ENCODE measurements at regions not wholly inside any gene's neighbourhood (a gene's known extent, or its start where the extent isn't known, plus 50 kb on each side); places are given as distances from the start of the nearest gene placed in this dataset.

DNA sequence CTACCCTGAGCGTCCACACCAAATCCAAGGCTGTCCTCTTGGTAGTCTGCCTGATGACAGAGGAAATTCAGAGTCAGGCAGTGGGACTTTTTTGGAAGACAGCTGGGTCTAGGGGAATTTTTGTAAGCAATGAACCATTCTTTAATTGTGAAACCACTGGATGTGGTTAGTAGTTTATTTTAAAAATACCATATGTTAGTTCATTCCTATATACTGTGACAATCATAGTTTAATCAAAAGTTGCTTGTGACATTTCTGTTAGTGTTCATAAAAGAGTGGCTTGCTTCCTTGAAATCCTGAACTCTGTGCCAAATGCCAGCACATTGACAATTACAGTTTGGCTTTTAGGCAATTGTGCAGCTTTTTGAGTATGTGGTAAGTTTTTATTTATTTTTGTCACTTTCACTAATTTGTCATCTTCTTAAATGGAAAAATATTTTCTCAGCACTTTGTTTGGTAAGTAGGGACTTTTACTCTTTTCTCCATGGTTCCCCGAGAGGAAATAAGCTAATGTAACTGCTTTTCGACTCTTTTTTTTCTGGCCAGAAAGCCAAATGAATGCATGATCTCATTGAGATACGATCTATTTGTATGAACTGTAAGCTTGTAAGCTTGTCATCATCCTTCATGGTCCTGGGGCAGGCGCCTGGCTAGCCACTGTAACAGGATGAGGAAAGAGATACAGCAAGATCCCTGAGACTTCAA is 72.6 kb upstream of the SLC4A4 start:
- peak; percentile 70 for DNase-seq (ENCODE audit: low read depth)
- Histone ChIP-seq H3K4me3 (ENCODE audit: low read depth, low read length) (no peak overlapping the region), H3K36me3 (ENCODE audit: control insufficient read depth, insufficient read depth, low read length) (no peaks in the 10 kb centered on the region), H3K27me3 (ENCODE audit: control insufficient read depth, insufficient read depth, low read length) (no peaks in the 10 kb centered on the region)
- CTCF ChIA-PET, result interaction anchor here (1.5 kb wide), 1 partner anchor 37 kb away, joined by 4 read pairs; no protein-coding TSS in a partner anchor
- TF ChIP-seq, protein P1, sequence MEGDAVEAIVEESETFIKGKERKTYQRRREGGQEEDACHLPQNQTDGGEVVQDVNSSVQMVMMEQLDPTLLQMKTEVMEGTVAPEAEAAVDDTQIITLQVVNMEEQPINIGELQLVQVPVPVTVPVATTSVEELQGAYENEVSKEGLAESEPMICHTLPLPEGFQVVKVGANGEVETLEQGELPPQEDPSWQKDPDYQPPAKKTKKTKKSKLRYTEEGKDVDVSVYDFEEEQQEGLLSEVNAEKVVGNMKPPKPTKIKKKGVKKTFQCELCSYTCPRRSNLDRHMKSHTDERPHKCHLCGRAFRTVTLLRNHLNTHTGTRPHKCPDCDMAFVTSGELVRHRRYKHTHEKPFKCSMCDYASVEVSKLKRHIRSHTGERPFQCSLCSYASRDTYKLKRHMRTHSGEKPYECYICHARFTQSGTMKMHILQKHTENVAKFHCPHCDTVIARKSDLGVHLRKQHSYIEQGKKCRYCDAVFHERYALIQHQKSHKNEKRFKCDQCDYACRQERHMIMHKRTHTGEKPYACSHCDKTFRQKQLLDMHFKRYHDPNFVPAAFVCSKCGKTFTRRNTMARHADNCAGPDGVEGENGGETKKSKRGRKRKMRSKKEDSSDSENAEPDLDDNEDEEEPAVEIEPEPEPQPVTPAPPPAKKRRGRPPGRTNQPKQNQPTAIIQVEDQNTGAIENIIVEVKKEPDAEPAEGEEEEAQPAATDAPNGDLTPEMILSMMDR (IDR thresholded peaks at IDR 0.05; ENCODE audit: insufficient read depth, low read depth, low read length), result no peak
- POLR2A ChIA-PET, result interaction anchor here (0.6 kb wide), 1 partner anchor 35 kb away, joined by 3 read pairs; no protein-coding TSS in a partner anchor

DNA sequence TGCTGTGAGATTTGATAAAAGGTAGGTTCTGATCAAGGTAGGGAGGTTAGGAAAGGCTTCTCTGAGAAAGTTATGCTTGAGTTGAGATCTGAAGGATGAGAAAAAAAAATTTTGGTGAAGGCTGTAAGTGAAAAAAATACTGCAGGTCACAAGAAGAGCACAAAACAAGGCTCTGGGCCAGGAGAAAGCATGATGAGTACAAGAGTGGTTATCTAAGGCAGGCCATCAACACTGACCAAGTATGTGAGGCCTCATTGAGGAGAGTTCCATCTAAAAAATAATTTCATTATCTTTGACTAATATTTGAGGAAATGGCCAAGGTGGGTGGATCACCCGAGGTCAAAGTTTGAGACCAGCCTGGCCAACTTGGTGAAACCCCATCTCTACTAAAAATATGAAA is 71.6 kb upstream of the SLC4A4 start:
- no peaks in the 10 kb centered on the region for H3K27me3 ChIP-seq (ENCODE audit: control insufficient read depth, insufficient read depth, low read length)
- TF ChIP-seq, protein P1 (IDR thresholded peaks at IDR 0.05; ENCODE audit: insufficient read depth, low read depth, low read length), result no peak
- no peaks in the 10 kb centered on the region for H3K36me3 ChIP-seq (ENCODE audit: control insufficient read depth, insufficient read depth, low read length)
- ChIA-PET CTCF (no interaction called here), POLR2A (no interaction called here)
- no peak for DNase-seq (ENCODE audit: low read depth)
- no peak overlapping the region for H3K4me3 ChIP-seq (ENCODE audit: low read depth, low read length)

DNA sequence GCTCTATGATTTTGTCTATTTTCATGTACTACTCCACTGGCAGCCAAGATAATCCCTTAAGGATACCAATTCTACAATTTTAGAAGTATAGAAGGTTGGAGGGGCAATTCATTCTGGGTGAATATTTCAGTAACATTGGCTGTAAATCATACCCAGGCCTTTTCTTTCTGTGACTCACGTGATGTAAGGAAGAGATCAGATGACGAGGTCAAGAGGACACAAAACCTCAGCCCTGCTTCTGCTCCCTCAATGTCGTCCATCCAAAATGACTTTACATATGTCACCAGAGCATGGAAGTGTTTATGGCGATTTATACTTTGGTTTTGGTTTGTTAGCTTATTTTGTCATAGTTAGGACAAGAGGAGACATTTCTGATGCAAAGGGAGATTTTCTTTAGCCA is 70.7 kb upstream of the SLC4A4 start:
- ChIA-PET CTCF (no interaction called here), POLR2A (no interaction called here)
- TF ChIP-seq, protein P1 (IDR thresholded peaks at IDR 0.05; ENCODE audit: insufficient read depth, low read depth, low read length), result no peak
- H3K4me3 ChIP-seq (ENCODE audit: low read depth, low read length), result no peak overlapping the region
- H3K27me3 ChIP-seq (ENCODE audit: control insufficient read depth, insufficient read depth, low read length), result no peaks in the 10 kb centered on the region
- H3K36me3 ChIP-seq (ENCODE audit: control insufficient read depth, insufficient read depth, low read length), result no peaks in the 10 kb centered on the region
- DNase-seq (ENCODE audit: low read depth), result no peak

DNA sequence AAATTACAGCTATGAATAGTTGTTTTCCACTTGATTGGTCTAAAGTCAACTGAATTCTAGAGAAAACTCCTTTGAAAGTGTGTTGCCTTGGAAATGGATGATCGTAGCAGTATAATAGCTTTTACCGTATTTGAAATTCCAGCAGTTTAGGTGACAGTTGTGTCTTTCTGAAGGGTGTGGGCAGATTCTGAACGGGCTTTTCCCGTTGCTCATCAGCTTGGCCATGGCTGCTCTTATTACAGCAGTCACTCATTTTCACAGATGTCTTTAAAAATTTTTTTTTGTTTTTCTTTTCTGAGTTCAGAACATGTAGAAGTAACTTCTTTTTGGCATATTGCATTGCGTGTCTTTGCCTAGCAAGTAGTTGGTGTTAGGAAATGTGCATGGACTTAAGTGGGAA is 69.6 kb upstream of the SLC4A4 start:
- ChIA-PET CTCF (interaction anchor here (0.5 to 2.4 kb wide), 4 partner anchors 39 to 443 kb away, joined by 3 to 11 read pairs (median 5); no protein-coding TSS in a partner anchor), POLR2A (interaction anchor here (0.6 kb wide), 1 partner anchor 480 kb away, joined by 4 read pairs; no protein-coding TSS in a partner anchor)
- Histone ChIP-seq H3K27me3 (ENCODE audit: control insufficient read depth, insufficient read depth, low read length) (no peaks in the 10 kb centered on the region), H3K36me3 (ENCODE audit: control insufficient read depth, insufficient read depth, low read length) (no peaks in the 10 kb centered on the region), H3K4me3 (ENCODE audit: low read depth, low read length) (no peak overlapping the region)
- TF ChIP-seq, protein P1 (IDR thresholded peaks at IDR 0.05; ENCODE audit: insufficient read depth, low read depth, low read length), result no peak
- no peak for DNase-seq (ENCODE audit: low read depth)

DNA sequence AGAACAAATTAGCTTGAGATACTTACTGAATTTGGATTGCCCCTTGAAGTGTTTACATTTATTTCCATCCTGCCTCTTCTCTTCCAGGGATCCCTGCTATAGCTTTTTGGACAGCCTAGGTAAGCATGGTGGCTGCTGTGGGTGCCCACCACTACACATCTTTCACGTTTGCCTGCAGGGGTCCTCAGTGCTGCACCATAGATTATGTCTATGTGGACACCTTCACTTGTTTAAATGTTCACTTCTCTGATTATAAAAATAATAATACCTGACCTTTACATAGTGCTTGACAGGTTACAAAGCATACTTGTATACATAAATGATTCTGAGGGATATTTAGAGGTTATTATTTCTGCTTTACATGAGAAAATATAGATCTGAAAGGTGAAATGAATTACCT is 67.9 kb upstream of the SLC4A4 start:
- POLR2A ChIA-PET, result no interaction called here
- Histone ChIP-seq H3K4me3 (ENCODE audit: low read depth, low read length) (no peak overlapping the region), H3K27me3 (ENCODE audit: control insufficient read depth, insufficient read depth, low read length) (no peaks in the 10 kb centered on the region), H3K36me3 (ENCODE audit: control insufficient read depth, insufficient read depth, low read length) (no peaks in the 10 kb centered on the region)
- CTCF ChIA-PET, result interaction anchor here (0.5 to 2.4 kb wide), 9 partner anchors 18 to 441 kb away, joined by 3 to 11 read pairs (median 3); no protein-coding TSS in a partner anchor
- TF ChIP-seq, protein P1 (IDR thresholded peaks at IDR 0.05; ENCODE audit: insufficient read depth, low read depth, low read length), result peak; percentile 37
- DNase-seq (ENCODE audit: low read depth), result no peak

All from BJ (cell line).